ENCODE measurements at regions not wholly inside any gene's neighbourhood (a gene's known extent, or its start where the extent isn't known, plus 50 kb on each side); places are given as distances from the start of the nearest gene placed in this dataset.
"Not testable (repeated sequence)": the region's sequence is repeated elsewhere in the genome, so short reads cannot be mapped to it uniquely, and the experiment has no call there.

DNA sequence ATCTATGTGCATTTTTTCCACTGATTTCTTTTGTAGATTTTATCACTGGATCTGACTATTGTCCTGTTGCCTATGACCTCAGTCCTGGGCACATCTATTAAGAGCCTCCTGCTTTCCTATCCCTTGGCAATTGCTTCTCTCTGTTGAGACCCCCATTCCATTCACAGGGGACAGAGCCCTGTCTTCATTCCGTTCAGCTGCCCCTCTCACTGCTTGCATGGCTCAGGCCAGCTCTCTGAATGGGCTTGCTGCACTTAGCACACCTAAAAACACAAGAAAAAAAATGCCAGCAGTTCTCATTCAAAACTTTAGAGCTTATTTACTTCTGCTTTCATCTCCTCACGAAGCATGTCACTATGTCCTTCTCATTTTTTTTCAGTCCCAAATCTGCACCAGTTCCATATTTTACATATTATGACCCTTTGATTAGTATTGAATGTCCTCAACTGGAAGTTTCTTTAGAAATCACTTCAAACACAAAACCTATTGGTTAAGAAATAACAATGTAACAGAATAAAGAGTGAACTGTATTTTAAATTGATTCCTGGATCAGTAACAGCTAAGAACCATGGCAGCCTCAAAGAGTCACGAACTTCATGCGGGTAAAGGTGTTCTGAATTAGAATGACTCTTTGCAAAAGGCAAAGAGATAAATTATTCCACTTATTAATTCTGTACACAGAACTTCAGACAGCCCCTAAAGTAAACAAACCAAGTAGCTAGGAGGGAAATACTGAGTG lies 616.5 kb downstream of the C6orf118 start:
- no peak for DNase-seq

- no peak for DNase-seq
Observed at GRCh38 chr6:164690702-164691500, 618.5 kb downstream of the C6orf118 start.

DNA sequence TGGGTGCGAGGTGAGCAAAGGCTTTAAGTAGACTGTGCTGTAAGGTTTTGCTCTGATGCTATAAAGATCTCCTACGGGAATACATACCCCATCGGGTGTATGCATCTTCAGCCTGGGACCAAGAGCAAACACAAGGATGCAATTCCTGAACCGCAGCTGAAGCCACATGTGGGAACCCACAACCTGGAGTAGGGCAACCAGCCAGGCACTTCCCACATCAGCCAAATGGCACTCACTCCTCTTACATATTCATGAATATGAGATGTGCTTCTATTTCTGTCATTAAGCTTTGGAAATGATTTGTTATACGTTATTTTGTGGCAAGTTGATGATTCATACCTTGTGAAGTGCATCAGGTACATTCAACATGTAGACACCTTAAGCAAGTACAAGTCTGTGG lies 619.2 kb downstream of the C6orf118 start:
- no peak for DNase-seq

GRCh38 chr6:164665328-164665727 lies 644.1 kb downstream of the C6orf118 start:
- DNase-seq = no peak

DNA sequence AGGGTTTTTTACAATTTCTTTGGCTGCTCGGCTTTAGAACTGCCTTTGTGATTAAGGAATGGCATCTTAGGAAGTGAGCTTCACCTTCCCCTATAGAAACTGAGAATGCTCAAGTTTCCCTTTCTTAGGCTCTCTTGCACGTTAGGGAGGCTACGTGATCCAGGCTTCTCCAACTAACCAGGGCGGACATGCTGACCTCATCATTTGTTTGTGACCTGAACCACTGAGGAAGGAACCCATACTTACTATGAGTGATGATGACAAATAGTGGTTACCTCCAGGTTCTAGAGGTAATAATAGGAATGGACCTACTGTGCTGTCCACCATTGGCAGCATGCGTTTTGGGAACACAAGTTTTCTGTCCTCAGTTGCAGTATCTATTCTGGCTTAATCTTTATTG lies 645.8 kb downstream of the C6orf118 start:
- DNase-seq = no peak

- no peak for DNase-seq
Observed at GRCh38 chr6:164661716-164662115, 647.7 kb downstream of the C6orf118 start.

GRCh38 chr6:164660781-164661180 lies 648.6 kb downstream of the C6orf118 start:
- no peak for DNase-seq

DNA sequence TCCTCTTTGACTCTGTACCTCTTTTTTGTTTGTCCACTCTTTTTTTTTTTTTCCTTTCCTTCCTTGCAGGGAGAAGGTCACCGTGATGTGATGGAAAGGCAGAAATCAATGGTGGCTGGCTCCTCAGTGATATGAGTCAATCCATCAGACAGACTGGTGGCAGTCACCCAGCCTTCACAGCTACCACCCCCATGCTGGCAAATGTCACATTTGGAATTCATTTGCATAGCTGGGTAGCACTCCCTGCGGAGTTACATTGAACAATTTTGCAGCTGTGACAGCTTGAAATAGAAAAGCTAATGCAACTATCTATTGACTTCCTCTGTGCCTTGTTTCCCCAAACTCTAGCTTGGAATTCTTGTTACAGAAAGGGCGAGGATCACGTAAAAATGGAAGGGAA lies 668.4 kb downstream of the C6orf118 start:
- no peak for DNase-seq

GRCh38 chr6:164628302-164628931 lies 681.0 kb downstream of the C6orf118 start:
- no peak for DNase-seq

- no peak for DNase-seq
Observed at GRCh38 chr6:164616917-164617524, 692.4 kb downstream of the C6orf118 start.

DNA sequence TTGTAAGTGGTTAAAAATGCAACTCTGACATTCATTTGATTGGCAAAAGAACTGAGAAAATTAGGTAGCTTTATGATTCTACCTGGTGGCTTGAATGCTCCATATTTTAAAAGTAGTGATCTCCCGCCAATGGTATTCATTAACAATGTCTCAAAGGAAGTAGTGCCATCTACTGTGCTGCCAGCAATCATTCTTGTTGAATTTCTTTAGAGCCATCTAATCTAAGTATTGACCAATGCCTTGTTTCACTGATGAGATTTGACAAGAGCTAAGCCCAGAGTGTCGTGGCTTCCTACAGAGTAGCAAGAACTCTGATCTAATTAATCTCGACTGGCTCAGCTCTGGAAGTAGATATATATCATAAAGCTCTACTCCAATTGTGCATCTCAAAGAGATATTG lies 696.7 kb downstream of the C6orf118 start:
- no peak for DNase-seq

DNA sequence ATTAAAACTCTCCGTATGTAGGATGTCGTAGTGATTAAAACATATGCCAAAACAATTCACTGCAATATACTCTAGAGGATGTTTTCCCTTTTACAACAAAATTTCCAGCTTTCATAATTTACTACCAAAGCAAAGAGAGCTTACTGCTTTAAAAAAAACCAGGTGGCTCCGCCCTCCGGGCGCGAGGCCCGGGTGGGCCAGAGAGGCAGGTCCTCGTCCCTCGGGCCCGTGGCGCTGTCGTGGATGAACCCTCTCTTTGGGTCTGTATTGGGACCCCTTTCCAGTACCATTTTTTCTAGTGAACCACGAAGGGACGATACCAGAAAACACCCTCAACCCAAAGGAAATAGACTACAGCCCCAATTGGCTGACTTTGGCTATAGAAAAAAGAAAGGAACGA lies 698.5 kb downstream of the C6orf118 start:
- DNase-seq = not testable (repeated sequence)

DNA sequence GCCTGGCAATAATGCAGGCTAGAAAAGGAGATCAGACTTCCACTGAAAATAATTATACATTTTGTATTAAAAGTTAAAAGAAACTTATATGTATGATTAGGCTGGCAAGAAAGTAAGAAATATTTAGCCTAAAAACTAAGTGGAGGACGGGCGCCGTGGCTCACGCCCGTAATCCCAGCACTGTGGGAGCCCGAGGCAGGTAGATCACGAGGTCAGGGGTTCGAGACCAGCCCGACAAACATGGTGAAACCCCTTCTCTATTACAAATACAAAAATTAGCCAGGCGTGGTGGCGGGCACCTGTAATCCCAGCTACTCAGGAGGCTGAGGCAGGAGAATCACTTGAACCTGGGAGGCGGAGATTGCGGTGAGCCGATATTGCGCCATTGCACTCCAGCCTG lies 707.0 kb downstream of the C6orf118 start:
- not testable (repeated sequence) for DNase-seq

DNA sequence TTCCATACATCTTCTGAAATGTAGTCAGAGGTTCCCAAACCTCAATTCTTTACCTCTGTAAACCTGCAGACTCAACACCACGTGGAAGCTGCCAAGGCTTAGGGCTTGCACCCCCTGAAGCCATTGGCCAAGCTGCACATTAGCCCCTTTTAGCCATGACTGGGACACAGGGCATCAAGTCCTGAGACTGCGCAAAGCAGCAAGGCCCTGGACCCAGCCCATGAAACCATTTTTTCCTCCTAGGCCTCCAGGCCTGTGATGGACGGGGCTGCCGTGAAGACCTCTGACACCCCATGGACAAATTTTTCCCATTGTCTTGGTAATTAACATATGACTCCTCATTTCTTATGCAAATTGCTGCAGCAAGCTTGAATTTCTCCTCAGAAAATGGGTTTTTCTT lies 727.8 kb downstream of the C6orf118 start:
- DNase-seq = no peak

DNA sequence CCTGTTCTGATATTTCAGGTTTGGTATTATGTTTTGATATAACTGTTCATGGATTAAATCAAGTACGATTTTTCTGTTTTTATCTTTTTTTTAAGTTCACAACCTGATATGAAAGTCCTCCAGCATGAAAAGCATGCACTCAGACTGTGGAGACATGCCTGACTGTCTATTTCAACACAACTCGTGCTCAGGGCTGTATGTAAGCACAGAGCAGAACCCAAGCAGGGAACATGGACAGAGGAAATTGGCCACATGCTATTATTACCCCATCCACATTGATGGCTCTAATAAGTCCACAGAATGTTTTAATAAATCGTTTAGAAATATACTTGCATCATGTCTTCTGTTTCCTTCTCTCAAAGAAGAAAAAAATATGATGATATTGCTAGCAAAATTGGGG lies 730.4 kb downstream of the C6orf118 start:
- no peak for DNase-seq

GRCh38 chr6:164578616-164579015 lies 730.8 kb downstream of the C6orf118 start:
- no peak for DNase-seq

DNA sequence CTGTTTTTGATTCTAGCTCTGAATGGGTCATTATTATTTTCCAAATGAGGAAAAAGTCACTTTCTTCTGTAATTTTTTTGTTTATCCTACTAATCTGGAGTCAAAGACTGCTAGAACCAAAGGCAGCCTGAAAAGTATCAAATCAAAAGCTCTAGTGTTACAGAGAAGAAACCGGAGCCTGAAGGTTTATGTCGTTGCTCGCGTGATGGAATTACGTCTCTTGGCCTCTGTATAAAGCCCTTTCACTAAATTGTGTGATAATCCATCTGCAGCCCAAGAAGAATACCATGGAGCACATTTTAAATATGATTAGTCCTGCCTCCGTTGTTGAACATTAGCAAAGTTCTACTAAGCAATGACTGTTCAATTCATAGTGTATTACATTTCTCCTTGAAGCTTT lies 738.6 kb downstream of the C6orf118 start:
- no peak for DNase-seq

DNA sequence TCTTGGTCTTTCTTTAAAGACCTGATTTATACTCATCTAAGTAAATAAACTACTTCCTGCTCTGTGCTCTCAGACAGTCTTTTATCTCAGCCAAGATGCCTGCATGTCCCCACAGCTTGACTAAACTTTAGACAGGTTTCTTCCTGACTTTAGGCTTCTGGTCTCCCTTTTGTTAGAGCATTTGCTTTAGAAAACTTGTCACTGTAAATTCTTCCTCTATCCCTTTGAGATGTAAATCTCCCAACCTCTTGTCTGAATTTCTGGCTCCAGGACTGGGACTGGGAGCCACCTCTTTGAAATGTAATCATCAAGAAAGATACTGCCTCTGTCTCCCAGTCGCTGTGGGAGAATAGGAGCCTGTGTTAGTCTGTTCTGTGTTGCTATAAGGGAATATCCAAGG lies 739.9 kb downstream of the C6orf118 start:
- DNase-seq = no peak

DNA sequence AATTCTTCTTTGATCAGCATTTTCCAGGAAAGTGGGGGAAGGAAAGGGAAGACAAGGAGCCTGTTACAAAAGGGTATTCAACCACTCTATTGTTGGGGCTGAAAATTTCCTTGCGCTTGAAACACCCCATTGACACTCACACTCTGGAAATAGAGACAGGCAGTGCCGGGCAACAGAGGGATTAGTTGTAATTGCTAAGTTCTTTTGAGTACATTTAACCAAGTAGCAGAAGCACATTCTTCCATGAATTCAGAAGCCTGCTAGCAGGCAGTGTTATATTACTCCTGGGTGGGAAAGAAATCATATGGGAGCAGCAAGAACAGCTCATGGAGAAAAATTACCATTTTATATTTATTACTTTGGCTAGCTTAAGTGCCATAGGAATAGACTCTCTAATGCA lies 745.5 kb downstream of the C6orf118 start:
- no peak for DNase-seq

GRCh38 chr6:164561656-164562055 lies 747.7 kb downstream of the C6orf118 start:
- no peak for DNase-seq

DNA sequence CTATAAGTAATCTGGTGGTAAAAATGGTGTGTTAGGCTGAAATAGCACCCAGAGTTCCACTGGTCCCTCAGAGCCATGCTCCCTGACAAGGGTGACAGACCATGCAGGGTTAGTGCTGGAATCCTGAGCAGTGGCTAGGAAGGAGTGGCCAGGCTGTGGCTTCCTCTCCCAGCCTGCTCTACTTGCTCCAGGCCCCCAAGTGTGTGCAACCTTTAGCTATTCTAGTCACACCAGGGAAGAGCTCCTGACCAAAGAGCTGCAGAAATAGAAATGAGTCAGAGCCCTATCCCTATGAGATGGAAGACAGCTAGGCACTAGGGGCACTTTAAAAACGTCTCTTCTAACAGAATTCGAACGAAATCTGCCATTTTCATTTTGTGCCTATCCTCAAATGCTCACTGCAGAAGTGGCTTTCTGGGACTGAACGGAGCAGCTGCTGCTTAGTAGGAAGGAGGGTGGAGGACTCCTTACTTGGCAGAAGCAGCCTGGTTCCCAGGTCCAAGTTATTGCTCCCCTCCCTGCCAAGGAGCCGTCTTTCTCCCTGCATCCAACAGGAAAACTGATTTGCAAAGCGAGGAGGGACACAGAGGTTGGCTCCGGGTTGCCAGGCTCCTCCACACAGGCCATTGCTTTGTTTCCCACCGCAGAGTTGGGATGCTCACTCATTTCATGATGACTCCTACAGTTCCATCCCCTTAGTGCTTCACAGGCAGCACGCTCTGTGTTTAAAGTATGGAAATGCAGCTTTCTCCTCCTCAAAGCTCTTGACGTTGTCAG lies 754.5 kb downstream of the C6orf118 start:
- DNase-seq = no peak

GRCh38 chr6:164554226-164554625 lies 755.2 kb downstream of the C6orf118 start:
- DNase-seq = no peak

- no peak for DNase-seq
Observed at GRCh38 chr6:164551706-164552105, 757.7 kb downstream of the C6orf118 start.

Data from activated CD8-positive, alpha-beta memory T cell treated with anti-CD3 and anti-CD28 coated beads for 24 hours (primary cell).